HT1080 (cell line): ENCODE measurements at regions not wholly inside any gene's neighbourhood (a gene's known extent, or its start where the extent isn't known, plus 50 kb on each side); places are given as distances from the start of the nearest gene placed in this dataset.

Experiments
- DNase-seq: peaks from one replicate; pipeline ENCODE4 v3.0.0-alpha.2; 2015; ENCODE audit warnings: low read depth

DNA sequence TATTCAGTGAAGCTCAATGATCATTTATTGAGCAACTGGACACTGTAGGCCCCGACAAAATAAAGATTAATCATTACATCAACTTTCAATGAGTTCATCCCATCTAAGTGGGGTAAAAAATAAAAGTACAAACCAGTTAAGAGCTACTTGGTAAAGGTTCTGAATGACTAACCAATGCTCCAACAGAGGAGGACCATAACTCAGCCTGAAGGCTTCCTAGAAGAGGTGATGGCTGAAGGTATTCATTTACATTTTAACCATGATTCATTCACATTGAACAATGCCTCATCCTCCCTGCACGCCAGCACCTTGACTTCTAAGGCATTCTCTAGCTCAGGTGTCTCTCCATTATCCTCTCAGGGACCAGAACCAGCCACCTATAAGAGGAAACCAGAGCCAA, 201.4 kb downstream of the ZNF462 start:
- no peak for DNase-seq

DNA sequence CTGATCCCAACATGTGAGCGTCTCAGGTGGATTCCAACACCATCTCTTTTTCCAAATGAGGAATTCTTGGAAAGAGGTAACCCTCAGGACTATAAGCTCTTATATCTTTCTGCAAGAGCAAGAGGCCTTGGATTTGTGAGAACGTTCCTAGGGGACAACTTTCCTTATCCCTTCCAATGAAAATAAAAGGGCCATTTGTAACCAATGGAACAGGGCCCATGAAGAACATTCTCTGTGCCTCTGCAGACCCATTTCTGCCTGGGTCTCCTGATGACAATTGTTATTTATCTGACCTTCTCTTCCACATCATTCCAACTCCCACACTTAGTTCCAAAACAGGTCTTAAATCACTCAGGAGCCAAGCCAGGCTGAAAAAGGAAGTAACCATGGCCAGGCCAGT, 202.6 kb downstream of the ZNF462 start:
- no peak for DNase-seq

DNA sequence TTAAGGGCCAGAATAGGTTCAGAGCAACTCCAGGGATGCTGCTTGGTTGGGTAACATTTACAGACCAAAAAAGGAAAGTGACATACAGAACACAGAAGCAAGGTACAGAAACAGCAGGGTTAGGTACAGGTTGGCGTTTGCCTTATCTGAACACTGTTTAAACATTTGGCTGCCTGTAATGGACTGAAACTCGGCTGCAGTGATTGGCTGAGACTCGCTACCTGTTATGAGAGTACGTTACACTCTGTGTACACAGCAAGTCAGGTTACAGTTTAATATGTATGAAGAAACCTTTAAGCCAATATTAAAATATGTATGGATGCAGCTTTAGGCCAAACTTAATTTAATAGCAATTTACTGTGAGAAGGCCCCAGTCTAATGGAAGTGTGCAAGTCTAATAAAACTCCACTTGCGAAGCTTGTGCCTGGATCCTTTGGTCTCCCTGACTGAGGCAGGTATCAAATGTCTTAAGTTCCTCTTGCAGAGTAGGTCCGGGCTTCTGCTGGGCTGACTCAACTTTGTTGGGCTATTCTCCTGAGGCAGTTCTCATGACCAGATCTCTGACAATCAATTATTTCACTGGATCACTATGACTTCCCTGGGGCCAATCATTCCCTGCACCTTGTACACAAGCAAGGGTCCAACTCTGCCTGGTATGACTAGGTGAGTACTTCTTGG, 204.9 kb downstream of the ZNF462 start:
- no peak for DNase-seq

DNA sequence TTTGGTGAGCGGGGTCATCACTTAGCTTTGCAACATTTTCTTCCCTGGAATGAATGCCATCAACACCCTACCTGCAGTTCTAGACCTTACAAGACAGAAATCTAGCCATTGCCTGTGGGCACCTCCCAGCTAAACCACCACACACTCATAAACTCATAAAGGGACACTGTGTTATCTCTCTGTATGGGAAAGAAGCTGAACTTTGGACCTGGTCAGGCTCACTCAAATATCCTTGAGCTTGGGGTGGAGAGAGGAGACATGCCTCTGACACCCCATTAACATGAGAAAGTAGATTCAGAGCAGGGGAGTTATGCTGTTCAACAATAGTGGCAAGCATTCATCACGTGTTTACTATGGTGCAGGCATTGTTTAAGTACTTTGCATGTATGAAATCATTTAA, 205.6 kb downstream of the ZNF462 start:
- DNase-seq, result no peak

DNA sequence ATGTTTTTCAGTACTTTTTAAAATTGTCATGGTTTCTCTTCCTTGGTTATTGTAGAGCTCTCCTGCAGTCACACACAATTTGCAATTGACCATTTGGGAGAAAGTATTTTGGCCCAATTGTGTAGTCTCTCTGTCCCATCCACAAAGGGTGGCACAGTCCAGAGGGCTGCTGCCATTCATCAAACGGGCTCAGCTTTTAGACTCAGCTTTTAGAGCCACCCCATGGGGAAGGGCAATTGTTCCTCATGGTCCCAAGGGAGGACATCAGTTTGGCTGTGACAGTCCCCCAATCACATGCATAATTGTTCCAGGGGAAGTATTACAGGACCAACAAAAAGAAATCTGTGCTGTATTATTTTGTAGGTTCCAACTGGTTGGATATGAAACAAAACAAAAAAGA, 207.6 kb downstream of the ZNF462 start:
- no peak for DNase-seq

DNA sequence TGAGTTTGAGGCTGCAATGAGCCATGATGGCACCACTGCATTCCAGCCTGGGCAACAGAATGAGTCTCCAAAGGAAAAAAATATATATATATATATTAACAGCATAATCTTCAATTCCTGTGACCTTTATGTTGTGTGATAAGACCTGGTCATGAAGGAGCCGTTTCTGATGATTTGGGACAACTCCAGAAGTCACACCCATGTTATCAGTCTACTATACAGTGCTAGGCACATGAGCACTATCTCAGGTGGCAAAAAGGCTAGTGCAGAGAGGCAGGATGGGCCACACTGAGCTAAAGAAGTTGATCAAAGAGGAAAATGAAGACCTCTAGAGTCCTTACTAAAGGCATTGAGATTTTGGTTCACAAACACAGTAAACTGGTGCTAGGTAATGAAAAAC, 205.0 kb upstream of the RAD23B start:
- no peak for DNase-seq

DNA sequence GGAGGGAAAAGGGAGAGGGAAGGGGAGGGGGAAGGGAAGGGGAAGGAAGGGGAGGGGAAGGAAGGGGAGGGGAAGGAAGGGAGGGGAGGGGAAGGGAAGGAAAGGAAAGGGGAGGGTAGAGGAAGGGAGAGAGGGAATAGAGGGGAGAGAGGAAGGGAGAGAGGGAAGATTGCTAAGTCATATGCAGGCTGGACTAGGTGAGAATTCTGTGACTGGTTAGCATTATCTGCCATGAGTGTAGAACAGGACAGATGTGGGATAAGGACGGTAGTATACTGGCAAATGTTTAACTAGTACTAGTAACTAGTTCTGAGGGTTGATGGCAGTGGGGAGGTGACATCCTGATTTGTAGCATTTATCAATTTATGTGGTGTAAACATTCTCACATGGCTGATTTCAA, 203.5 kb upstream of the RAD23B start:
- no peak for DNase-seq

DNA sequence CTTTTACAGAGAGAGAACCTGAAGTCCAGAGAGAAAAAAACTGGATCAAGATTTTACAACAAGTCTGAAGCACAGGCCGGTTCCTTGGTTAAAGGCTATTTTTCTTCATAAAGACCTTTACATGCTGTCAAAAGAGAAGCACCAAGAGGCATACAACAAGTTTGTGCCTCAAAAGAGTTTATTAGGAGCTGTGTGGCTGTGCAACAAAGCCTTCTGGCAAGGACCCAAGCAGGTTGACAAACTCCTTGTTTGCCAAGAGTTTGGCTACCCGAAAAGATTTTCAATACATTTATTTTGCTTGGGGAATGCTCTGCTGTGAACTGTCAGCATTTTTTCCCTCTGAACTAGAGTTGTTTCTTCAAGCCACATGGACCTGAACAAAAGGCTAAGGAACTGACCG, 202.9 kb upstream of the RAD23B start:
- no peak for DNase-seq

DNA sequence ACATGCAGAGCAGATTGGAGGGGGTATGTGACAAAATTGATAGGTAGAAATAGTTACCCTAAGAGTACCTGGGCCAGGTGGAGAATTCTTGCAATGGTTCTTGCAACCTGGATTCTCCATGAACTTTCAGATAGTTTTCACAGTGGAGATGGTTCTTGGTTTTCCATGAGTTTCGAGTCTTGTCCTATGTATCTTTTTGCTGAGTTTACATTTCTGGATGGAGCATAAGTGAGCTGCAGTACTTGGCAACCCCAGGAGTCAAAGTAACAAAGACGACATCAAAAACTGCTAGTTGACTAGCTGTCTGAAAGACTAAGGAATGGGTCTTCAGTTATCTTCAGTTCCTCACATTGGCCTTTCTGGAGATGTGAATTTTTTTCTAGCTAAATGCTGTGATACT, 196.6 kb upstream of the RAD23B start:
- DNase-seq, result no peak

DNA sequence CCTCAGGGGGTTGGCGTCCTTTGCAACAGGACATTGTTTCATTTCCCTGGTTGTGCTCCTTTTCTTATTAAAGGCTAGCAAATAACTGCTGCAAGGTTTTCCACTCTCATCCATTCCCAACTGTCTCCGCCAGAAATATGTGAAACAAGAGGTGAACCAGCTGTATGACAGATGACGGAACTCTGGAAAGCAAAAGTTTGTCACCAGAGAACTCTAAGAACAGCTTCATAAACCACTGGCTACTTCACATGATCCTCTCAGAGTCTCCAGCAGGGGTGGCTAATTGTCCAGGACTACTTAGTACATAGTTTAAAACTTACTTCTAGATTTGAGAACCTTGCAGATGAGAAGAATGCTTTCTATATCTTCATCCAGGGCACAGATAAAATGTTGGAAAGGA, 195.9 kb upstream of the RAD23B start:
- no peak for DNase-seq

DNA sequence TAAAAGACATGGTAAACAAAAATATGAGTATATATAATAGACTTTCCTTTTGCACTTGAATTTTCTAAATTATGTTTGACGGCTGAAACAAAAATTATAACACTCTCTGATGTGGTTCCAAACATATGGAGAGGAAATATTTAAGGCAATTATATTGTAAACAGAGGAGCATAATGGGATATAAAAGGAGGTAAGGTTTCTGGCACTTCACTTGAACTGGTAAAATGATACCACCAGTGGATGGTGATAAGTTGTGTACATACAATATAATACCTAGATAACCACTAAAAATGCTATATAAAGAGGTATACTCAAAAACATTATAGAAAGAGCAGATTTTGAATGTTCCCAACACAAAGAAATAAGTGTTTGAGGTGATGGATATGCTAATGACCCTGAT, 192.9 kb upstream of the RAD23B start:
- DNase-seq, result no peak

DNA sequence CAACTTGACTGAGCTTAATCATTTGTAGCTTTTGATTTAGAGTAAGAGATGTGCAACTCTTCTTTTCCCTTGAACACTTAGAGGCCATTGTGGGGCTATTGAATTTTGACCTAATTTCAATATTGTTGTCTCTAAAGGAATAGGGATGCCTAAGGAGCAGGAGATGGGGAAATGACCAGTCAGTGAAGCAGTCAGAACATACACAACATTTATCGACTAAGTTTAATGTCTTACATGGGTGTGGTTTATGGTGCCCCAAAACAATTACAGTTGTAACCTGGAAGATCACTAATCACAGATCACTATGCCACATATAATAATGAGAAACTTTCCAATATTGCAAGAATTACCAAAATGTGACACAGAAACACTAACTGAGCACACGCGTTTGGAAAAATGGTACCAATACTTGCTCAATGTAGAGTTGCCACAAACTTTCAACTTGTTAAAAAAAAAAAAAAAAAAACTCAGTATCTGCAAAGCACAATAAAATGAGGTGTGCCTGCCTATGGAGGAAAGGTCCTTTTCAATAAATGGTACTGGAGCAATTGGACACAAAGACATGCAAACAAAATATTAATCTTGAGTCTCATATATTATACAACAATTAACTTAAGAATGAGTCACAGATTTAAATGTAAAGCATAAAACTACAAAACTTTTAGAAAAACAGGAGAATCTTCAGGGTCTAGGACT, 189.6 kb upstream of the RAD23B start:
- no peak for DNase-seq

DNA sequence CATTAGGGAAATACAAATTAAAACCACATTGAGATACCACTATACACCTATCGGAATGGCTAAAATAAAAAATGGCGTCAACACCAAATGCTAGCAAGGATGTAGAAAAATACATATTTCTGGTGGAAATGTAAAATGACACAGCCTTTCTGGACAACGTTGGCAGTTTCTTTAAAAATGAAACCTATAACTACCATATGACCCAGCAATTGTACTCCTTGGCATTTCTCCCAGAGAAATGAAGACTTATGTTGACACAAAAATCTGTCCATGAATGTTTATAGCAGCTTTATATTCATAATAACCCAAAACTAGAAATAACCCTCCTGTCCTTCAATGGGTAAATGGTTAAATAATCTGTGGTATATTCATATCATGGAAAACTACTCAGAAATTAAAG, 188.7 kb upstream of the RAD23B start:
- no peak for DNase-seq

DNA sequence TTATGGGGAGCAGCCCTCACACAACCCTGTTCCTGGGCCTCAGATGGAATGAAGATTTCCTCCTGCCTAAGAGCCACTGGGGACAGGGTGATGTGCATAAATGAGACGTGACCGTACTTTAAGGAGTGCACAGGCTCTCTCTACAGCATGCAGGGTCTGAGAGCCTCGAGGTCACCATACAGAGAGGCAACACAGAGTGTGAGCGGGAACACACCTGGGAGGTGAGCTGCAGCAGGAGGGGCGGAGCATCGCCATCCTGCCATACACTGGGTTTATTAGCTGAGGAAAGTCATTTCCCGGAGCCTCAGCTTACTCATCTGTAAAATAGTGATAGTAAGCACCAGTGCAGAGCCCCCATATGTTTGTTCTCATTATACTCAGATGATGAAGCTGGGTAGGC, 182.5 kb upstream of the RAD23B start:
- DNase-seq, result no peak

DNA sequence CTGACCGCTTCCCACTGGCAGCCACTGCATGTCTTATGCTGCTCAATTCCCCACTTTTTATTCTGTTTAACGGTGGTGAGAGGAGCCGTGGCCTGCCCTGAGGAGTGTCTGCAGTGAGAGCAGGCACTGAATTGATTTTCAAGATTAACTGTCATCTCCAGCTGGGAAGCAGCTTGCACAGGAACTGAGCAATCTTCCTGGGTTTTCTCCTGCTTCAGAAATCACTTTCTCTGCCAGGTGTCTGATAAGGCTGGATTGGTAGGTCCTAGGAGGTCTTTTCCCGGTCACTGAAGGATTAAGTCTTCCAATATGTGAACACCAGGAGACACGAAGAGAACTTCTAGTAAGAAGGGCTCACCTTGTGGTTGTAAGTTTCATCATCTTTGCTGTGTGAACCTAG, 181.1 kb upstream of the RAD23B start:
- DNase-seq, result no peak

DNA sequence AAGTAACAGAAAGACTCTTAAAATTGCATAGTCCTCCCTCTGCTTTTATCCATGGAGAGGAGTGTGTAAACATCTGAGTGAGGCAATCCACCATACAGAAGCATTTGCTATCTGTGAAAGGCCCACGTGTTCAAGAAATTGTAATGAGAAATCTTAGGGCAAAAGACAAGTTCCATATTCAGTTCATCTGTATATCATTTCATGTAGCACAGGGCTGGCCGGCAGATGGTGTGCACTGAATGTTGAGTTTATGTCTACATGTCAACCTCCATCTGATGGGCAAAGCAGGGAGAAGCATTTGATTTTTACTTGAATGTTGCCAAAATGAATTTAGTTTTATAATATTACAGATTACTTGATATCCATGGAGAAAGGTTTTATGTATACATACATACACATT, 179.5 kb upstream of the RAD23B start:
- DNase-seq, result no peak

DNA sequence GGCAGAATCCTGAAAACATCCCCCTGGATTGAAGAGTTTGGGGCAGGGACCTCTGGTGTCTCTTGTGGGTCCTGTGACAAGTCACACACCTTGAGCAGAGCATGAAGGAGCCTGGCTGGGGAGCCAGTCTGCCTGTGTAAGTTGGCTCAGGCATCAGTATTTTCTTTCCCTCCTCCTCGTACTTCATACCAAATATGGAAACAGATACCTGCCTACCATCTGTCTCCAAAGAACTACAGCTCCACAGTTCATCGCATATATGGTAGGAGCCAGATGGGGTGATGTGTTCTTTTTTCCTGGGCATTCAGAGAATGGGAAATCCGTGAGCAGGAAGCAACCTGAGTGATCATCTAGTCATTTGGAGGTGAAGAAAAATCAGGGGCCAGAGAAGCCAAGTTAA, 177.3 kb upstream of the RAD23B start:
- DNase-seq, result no peak

DNA sequence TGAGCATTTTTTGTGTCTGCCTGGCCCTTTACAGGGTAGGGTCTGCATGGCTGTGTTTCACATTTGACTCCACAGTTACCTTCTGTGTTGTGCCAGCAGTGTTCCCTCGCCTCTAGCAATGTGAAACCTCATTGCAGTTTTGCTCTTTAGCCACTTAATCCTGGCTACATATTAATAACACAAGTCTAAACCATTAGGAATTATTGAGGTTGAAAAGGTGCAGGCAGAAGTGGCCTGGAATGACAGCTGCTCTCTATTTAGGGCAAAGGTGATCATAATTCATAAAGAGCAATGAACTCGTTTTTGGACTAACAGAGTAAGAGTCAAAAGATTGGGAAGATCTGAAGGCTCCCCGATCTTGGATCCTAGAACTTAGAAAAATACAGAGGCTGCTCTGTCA, 176.7 kb upstream of the RAD23B start:
- no peak for DNase-seq

DNA sequence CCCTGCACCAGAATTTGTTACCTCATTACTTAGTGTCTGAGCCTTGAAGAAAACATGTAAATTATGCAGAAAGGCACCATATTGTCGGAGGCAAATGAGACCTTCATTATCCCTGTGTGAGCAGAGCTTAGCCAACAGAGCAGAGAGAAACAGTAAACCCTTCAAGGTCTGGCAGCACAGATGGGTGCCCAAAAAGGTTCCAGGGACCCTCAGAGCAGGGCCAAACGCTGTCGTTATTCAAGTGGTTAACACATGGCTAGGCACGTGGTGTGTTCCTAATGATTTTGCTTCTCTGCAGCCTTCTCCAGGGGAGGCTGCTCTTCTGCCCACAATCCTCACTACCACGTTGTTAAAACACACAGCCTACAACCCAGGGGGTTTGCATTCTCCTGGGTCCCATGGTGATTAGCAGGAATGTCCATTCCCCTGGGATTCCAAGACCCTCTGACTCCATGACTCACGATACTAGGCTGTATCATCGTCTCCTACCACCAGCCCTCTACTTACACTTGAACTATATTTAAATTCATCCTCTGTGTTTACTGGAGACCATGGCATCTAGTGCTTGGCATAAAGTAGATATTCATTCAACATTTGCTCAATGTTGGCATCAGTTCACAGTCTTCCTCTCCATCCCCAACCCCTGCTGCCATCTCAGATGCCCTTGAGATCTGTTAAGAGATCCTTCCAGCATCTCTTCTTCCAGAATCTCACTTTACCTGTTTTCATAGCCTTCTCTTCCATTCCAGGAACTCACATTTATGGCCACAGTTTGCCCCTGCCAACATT, 174.5 kb upstream of the RAD23B start:
- DNase-seq, result no peak

DNA sequence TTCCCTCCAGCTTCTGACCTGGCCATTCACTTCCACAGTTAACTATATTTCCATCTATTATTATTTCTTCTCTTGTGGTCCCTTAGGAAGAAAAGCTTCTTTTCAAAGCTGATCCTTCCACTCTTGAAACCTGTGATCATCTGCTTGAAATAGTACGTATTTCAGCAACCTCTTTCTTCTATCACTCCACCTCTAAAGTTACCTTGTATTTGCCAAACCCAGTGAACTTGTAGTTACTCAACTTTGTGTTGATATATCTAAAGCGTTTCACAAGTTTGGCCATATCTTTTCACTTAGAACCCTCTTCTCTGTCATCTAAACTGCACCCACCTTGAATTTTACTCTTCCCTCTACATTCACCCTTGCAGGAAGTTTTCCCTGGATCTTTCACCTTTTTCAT, 173.8 kb upstream of the RAD23B start:
- DNase-seq, result no peak

DNA sequence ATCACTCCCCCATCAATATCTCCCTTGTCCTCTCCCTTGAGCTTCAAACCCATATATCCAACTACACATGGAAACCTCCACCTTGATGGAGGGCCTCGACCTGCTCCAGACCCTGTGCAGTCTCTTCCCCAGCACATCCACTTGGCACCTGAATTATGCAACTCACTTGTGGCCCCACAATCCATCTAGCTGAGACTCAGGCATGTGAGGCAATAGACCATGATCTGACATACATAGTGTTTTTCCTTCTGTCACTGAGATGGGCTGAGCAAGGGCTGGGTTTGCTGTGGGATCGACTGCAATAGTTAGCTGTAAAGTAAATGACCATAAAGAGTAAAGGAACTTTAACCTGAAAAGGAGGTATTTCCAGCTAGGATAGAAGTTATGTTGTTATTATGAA, 172.9 kb upstream of the RAD23B start:
- DNase-seq, result no peak

DNA sequence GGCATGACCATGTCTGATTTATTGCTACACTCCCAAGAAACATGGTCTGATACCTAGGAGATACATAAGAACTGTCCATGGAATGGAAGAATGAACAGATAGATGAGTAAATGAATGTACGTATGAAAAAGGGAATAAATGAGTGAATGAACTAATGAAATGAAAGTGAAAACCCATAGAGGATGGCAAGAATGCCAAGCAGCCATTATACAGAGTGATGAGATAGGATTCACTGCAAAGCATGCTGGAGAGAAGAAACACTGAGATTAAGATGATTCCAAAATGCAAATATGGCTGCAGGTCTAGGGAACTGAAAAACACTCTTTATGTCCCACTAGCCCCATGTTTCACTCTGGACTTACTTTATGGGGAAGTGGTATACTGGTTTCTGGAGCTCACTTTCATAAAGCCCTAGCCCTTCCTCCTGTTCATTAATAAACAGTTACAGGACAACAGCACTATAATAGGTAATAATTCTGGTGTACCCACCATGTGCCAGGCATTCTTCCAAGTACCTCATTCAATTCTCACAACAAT, 170.3 kb upstream of the RAD23B start:
- no peak for DNase-seq
